ENCODE measurements at regions not wholly inside any gene's neighbourhood (a gene's known extent, or its start where the extent isn't known, plus 50 kb on each side); places are given as distances from the start of the nearest gene placed in this dataset.
"Not testable (repeated sequence)": the region's sequence is repeated elsewhere in the genome, so short reads cannot be mapped to it uniquely, and the experiment has no call there.

- TF ChIP-seq BCL6B (tag by site-specific recombination; IDR thresholded peaks at IDR 0.05) = no peak
- no peak for TF ChIP-seq OSR2 (tag by site-specific recombination; IDR thresholded peaks at IDR 0.05)
- no peak for TF ChIP-seq ZNF747 (tag by site-specific recombination; IDR thresholded peaks at IDR 0.05)
- TF ChIP-seq ZNF248 (tag by site-specific recombination; IDR thresholded peaks at IDR 0.05) = no peak
- no peak for TF ChIP-seq ZNF114 (tag by site-specific recombination; IDR thresholded peaks at IDR 0.05)
- no peak for TF ChIP-seq ZNF623 (tag by site-specific recombination; IDR thresholded peaks at IDR 0.05)
These were observed 157.0 kb upstream of the SH3BP4 start (continued) for GRCh38 chr2:234794866-234795265.

- POLR2A ChIA-PET = no interaction called here
- CTCF ChIA-PET = no interaction called here
- Histone ChIP-seq H3K27ac (ENCODE audit: extremely low read depth, low read depth, low read length) (no peak overlapping the region), H3K4me3 (ENCODE audit: low read depth, low read length) (no peak overlapping the region), H3K36me3 (ENCODE audit: control insufficient read depth in 2 of 2, insufficient read depth in 1 of 2, low read length in 2 of 2) (no peaks in the 10 kb centered on the region), H3K4me1 (ENCODE audit: control insufficient read depth, insufficient read depth, low read length) (0 out of 2 replicates have a peak, but pooled peaks cover 3% of the 10 kb centered on the region), H3K9me3 (ENCODE audit: control insufficient read depth, insufficient read depth, low read depth, low read length) (no peaks in the 10 kb centered on the region)
- TF ChIP-seq ZNF626 (tag by site-specific recombination; IDR thresholded peaks at IDR 0.05) (no peak), ZBTB49 (tag by site-specific recombination; IDR thresholded peaks at IDR 0.05; ENCODE audit: low read depth) (no peak), ZNF768 (tag by site-specific recombination; IDR thresholded peaks at IDR 0.05) (no peak), ZNF398 (tag by site-specific recombination; IDR thresholded peaks at IDR 0.05) (no peak), TCF7L2 (IDR thresholded peaks at IDR 0.05; ENCODE audit: borderline replicate concordance, low read depth, low read length) (no peak)
These were observed 158.5 kb upstream of the SH3BP4 start for GRCh38 chr2:234793212-234793785.

- Histone ChIP-seq H3K4me3 (ENCODE audit: low read depth, low read length) (no peak overlapping the region), H3K4me1 (ENCODE audit: control insufficient read depth, insufficient read depth, low read length) (0 out of 2 replicates have a peak, but pooled peaks cover 3% of the 10 kb centered on the region), H3K27ac (ENCODE audit: extremely low read depth, low read depth, low read length) (no peak overlapping the region), H3K36me3 (ENCODE audit: control insufficient read depth in 2 of 2, insufficient read depth in 1 of 2, low read length in 2 of 2) (no peaks in the 10 kb centered on the region), H3K9me3 (ENCODE audit: control insufficient read depth, insufficient read depth, low read depth, low read length) (no peaks in the 10 kb centered on the region)
- ChIA-PET CTCF (no interaction called here), POLR2A (no interaction called here)
- no peak for TF ChIP-seq ZNF157 (tag by site-specific recombination; IDR thresholded peaks at IDR 0.05)
- no peak for TF ChIP-seq ZNF544 (tag by site-specific recombination; IDR thresholded peaks at IDR 0.05)
- TF ChIP-seq PBX3 (CRISPR knock-in tag; IDR thresholded peaks at IDR 0.05) = no peak
These were observed 159.2 kb upstream of the SH3BP4 start for GRCh38 chr2:234792621-234793022.

- H3K4me3 ChIP-seq (ENCODE audit: low read depth, low read length); H3K36me3 ChIP-seq (ENCODE audit: control insufficient read depth in 2 of 2, insufficient read depth in 1 of 2, low read length in 2 of 2); H3K9me3 ChIP-seq (ENCODE audit: control insufficient read depth, insufficient read depth, low read depth, low read length); H3K4me1 ChIP-seq (ENCODE audit: control insufficient read depth, insufficient read depth, low read length); CTCF ChIA-PET; H3K27ac ChIP-seq (ENCODE audit: extremely low read depth, low read depth, low read length); POLR2A ChIA-PET: not testable (repeated sequence)
These were observed 159.7 kb upstream of the SH3BP4 start for GRCh38 chr2:234792096-234792495.

Data from HEK293 (cell line).